GM23338 (cell line): ENCODE measurements at regions not wholly inside any gene's neighbourhood (a gene's known extent, or its start where the extent isn't known, plus 50 kb on each side); places are given as distances from the start of the nearest gene placed in this dataset.

Experiments used
- ATAC-seq: fragments of 200-7000 bp; cut with Tn5 transposase; 3 replicates; pipeline ENCODE4 v1.9.1; 2020
- DNase-seq: peaks from one replicate; pipeline ENCODE4 v3.0.0-alpha.2; 2015; ENCODE audit warnings: low spot score
- H2AFZ ChIP-seq: fragments of 200-600 bp; sonication (generic); 2 replicates; pipeline ENCODE4 v1.8.0; 2016; ENCODE audit warnings: antibody characterized with exemption, mild to moderate bottlenecking, moderate library complexity
- H3F3A ChIP-seq: fragments of 200-600 bp; sonication (generic); replicated peaks from 2 replicates; pipeline ENCODE4 v1.8.0; 2017; ENCODE audit warnings: antibody characterized with exemption, mixed run types, low read depth
- H3K27ac ChIP-seq: fragments of 200-600 bp; sonication (generic); 2 replicates; pipeline ENCODE4 v1.6.1; 2016; ENCODE audit warnings: low read depth
- H3K27me3 ChIP-seq: fragments of 200-600 bp; sonication (generic); 2 replicates; pipeline ENCODE4 v1.8.0; 2016; ENCODE audit warnings: mild to moderate bottlenecking, mixed run types, moderate library complexity; ENCODE audit not compliant: insufficient read depth
- H3K36me3 ChIP-seq: fragments of 200-600 bp; sonication (generic); 2 replicates; pipeline ENCODE4 v1.8.0; 2016; ENCODE audit warnings: mild to moderate bottlenecking; ENCODE audit not compliant: insufficient read depth
- H3K4me1 ChIP-seq: fragments of 200-600 bp; sonication (generic); 2 replicates; pipeline ENCODE4 v1.8.0; 2016; ENCODE audit warnings: mild to moderate bottlenecking, moderate library complexity; ENCODE audit not compliant: insufficient read depth
- H3K4me2 ChIP-seq: fragments of 200-600 bp; sonication (generic); 2 replicates; pipeline ENCODE4 v1.7.1; 2017; ENCODE audit warnings: mixed run types
- H3K4me3 ChIP-seq: fragments of 200-600 bp; sonication (generic); 2 replicates; pipeline ENCODE4 v1.6.1; 2016; ENCODE audit warnings: mixed run types
- H3K79me2 ChIP-seq: fragments of 200-600 bp; sonication (generic); replicated peaks from 2 replicates; pipeline ENCODE4 v1.8.0; 2017; ENCODE audit warnings: mild to moderate bottlenecking; ENCODE audit not compliant: insufficient read depth
- H3K9me2 ChIP-seq: fragments of 200-600 bp; sonication (generic); 2 replicates; pipeline ENCODE4 v1.8.0; 2017; ENCODE audit not compliant: insufficient read depth
- H4K20me1 ChIP-seq: fragments of 200-600 bp; sonication (generic); replicated peaks from 2 replicates; pipeline ENCODE4 v1.8.0; 2017; ENCODE audit warnings: mild to moderate bottlenecking; ENCODE audit not compliant: insufficient read depth
- H3K27ac Mint-ChIP-seq: 2 replicates; pipeline ENCODE4 v1.8.0; 2020; ENCODE audit warnings: inconsistent platforms, mild to moderate bottlenecking, moderate library complexity, mixed read lengths
- H3K27me3 Mint-ChIP-seq: 3 replicates; pipeline ENCODE4 v1.8.0; 2022; ENCODE audit warnings: low read depth, mild to moderate bottlenecking, moderate library complexity, mixed read lengths, inconsistent platforms; ENCODE audit not compliant: insufficient read depth, poor library complexity
- H3K36me3 Mint-ChIP-seq: 3 replicates; pipeline ENCODE4 v1.8.0; 2021; ENCODE audit warnings: low read depth, mild to moderate bottlenecking, inconsistent platforms, moderate library complexity, mixed read lengths
- H3K4me1 Mint-ChIP-seq: 3 replicates; pipeline ENCODE4 v1.8.0; 2020; ENCODE audit warnings: mild to moderate bottlenecking, inconsistent platforms, mixed read lengths
- H3K4me3 Mint-ChIP-seq: 3 replicates; pipeline ENCODE4 v1.8.0; 2021; ENCODE audit warnings: moderate library complexity, mild to moderate bottlenecking, inconsistent platforms, mixed read lengths
- H3K9me3 Mint-ChIP-seq: 3 replicates; pipeline ENCODE4 v1.8.0; 2020; ENCODE audit warnings: moderate library complexity, mild to moderate bottlenecking, inconsistent platforms, mixed read lengths
- CREB1 ChIP-seq: fragments of 250-450 bp; sonication (Bioruptor Pico); IDR thresholded peaks from 2 replicates; pipeline ENCODE4 v1.5.0; 2020; ENCODE audit warnings: low read depth, mild to moderate bottlenecking, moderate library complexity
- CTCF ChIP-seq, 2 experiments: fragments of 200-600 bp in 1 of 2; sonication (generic) in 1 of 2; conservative IDR thresholded peaks; 2 replicates each; pipeline versions ENCODE4 v1.5.1 to v1.6.1; 2016 to 2017; ENCODE audit warnings: antibody characterized with exemption in 2 of 2, low read depth in 2 of 2, mild to moderate bottlenecking in 2 of 2, moderate library complexity in 1 of 2
- EZH2 ChIP-seq: fragments of 200-600 bp; sonication (generic); IDR thresholded peaks from one replicate; pipeline ENCODE4 v1.8.0; 2017; ENCODE audit warnings: antibody characterized with exemption, mild to moderate bottlenecking, low read depth; ENCODE audit not compliant: unreplicated experiment
- NANOG ChIP-seq: IDR thresholded peaks from 2 replicates; pipeline ENCODE4 v1.6.1; 2016; ENCODE audit warnings: antibody characterized with exemption, borderline replicate concordance
- POLR2AphosphoS5 ChIP-seq: IDR thresholded peaks from 2 replicates; pipeline ENCODE4 v1.6.1; 2016; ENCODE audit warnings: antibody characterized with exemption, low read depth
- ZNF331 ChIP-seq: fragments of 250-450 bp; sonication (Bioruptor Pico); IDR thresholded peaks from 2 replicates; pipeline ENCODE4 v1.5.0; 2020; ENCODE audit warnings: low read depth, mild to moderate bottlenecking, moderate library complexity
- ZNF462 ChIP-seq: fragments of 250-450 bp; sonication (Bioruptor Pico); IDR thresholded peaks from 2 replicates; pipeline ENCODE4 v1.5.0; 2020; ENCODE audit warnings: mild to moderate bottlenecking, moderate library complexity

GRCh38 chr15:70519616-70520015 lies 243.7 kb downstream of the UACA start:
- Histone ChIP-seq H3K27me3 (no peaks in the 10 kb centered on the region), H3K36me3 (no peaks in the 10 kb centered on the region), H3K9me2 (no peaks in the 10 kb centered on the region), H3K27ac (no peak overlapping the region), H3K79me2 (no peaks in the 10 kb centered on the region), H2AFZ (no peak overlapping the region), H3F3A (no peaks in the 10 kb centered on the region), H3K4me2 (no peak overlapping the region), H4K20me1 (no peaks in the 10 kb centered on the region), H3K4me1 (0 out of 2 replicates have a peak, but pooled peaks cover 3% of the 10 kb centered on the region), H3K4me3 (no peak overlapping the region)
- no peaks in the 10 kb centered on the region for H3K36me3 Mint-ChIP-seq
- H3K27ac Mint-ChIP-seq = no peak overlapping the region
- DNase-seq (no peak), ATAC-seq (no peak)
- no peak overlapping the region for H3K4me3 Mint-ChIP-seq
- peaks cover 5% of the 10 kb centered on the region for H3K27me3 Mint-ChIP-seq
- H3K4me1 Mint-ChIP-seq = peaks cover 21% of the 10 kb centered on the region
- TF ChIP-seq EZH2 (no peak), CREB1 (CRISPR knock-in tag) (no peak)
- H3K9me3 Mint-ChIP-seq = no peaks in the 10 kb centered on the region; the same call in 1 of the 3 replicates

- H3K9me3 Mint-ChIP-seq = no peaks in the 10 kb centered on the region; the same call in 1 of the 3 replicates
- ATAC-seq (no peak), DNase-seq (no peak)
- no peaks in the 10 kb centered on the region for H3K79me2 ChIP-seq
- H3K4me1 ChIP-seq = 0 out of 2 replicates have a peak, but pooled peaks cover 3% of the 10 kb centered on the region
- no peak overlapping the region for H3K4me2 ChIP-seq
- no peak overlapping the region for H3K27ac ChIP-seq
- no peak overlapping the region for H2AFZ ChIP-seq
- H4K20me1 ChIP-seq = no peaks in the 10 kb centered on the region
- no peaks in the 10 kb centered on the region for H3K27me3 ChIP-seq
- no peaks in the 10 kb centered on the region for H3F3A ChIP-seq
- TF ChIP-seq CREB1 (CRISPR knock-in tag) (no peak), POLR2AphosphoS5 (no peak), NANOG (no peak), EZH2 (no peak), CTCF (conservative IDR thresholded peaks at IDR 0.05; ENCODE audit: low read depth in 2 of 2) (no peak), ZNF331 (no peak), ZNF462 (no peak)
- peaks cover 5% of the 10 kb centered on the region for H3K27me3 Mint-ChIP-seq
- no peak overlapping the region for H3K4me3 Mint-ChIP-seq
- no peak overlapping the region for H3K4me3 ChIP-seq
- H3K9me2 ChIP-seq = no peaks in the 10 kb centered on the region
- no peaks in the 10 kb centered on the region for H3K36me3 ChIP-seq
- H3K4me1 Mint-ChIP-seq = peaks cover 15% of the 10 kb centered on the region
- H3K27ac Mint-ChIP-seq = no peak overlapping the region
- H3K36me3 Mint-ChIP-seq = no peaks in the 10 kb centered on the region
Observed at GRCh38 chr15:70519004-70519365, 244.4 kb downstream of the UACA start.
